H1 (cell line): ENCODE measurements at regions not wholly inside any gene's neighbourhood (a gene's known extent, or its start where the extent isn't known, plus 50 kb on each side); places are given as distances from the start of the nearest gene placed in this dataset.

Experiments used
- CTCF ChIA-PET: fragments of 300-600 bp; sonication (Branson Sonifier 250); formaldehyde crosslinking; loops from one replicate; lab custom pipeline; 2021; ENCODE audit not compliant: partially characterized antibody; lab: Charles Lee
- POLR2A ChIA-PET: fragments of 300-600 bp; sonication (Branson Sonifier 250); formaldehyde crosslinking; loops from one replicate; lab custom pipeline; 2021; ENCODE audit warnings: inconsistent platforms; ENCODE audit not compliant: partially characterized antibody; lab: Charles Lee
- DNase-seq, 2 experiments: peaks; one replicate each; pipeline versions ENCODE4 v3.0.0 to v3.0.0-alpha.2; 2010 to 2022; ENCODE audit warnings: low spot score in 2 of 2, low read depth in 1 of 2, mixed read lengths in 1 of 2
- FAIRE-seq: peaks from 2 replicates; lab custom pipeline; 2011; peaks lifted over from hg19 to GRCh38; lab: Jason Lieb, UNC
- H2AFZ ChIP-seq: 2 replicates; pipeline ENCODE4 v1.8.1; 2012; ENCODE audit warnings: low read length, inconsistent platforms
- H2AK5ac ChIP-seq: 2 replicates; pipeline ENCODE4 v1.6.1; 2013; ENCODE audit warnings: low read depth, low read length
- H2BK120ac ChIP-seq: replicated peaks from 2 replicates; pipeline ENCODE3; 2013; ENCODE audit warnings: low read depth, low read length, inconsistent platforms
- H2BK12ac ChIP-seq: 2 replicates; pipeline ENCODE4 v1.6.1; 2013; ENCODE audit warnings: low read depth, low read length
- H2BK15ac ChIP-seq: 2 replicates; pipeline ENCODE4 v1.6.1; 2013; ENCODE audit warnings: low read length
- H2BK20ac ChIP-seq: 2 replicates; pipeline ENCODE4 v1.6.1; 2013; ENCODE audit warnings: low read length
- H2BK5ac ChIP-seq: 2 replicates; pipeline ENCODE4 v1.6.1; 2013; ENCODE audit warnings: low read depth, low read length
- H3K14ac ChIP-seq: 2 replicates; pipeline ENCODE4 v1.6.1; 2013; ENCODE audit warnings: inconsistent platforms; ENCODE audit not compliant: insufficient read length
- H3K18ac ChIP-seq: 2 replicates; pipeline ENCODE4 v1.6.1; 2013; ENCODE audit warnings: low read length; ENCODE audit errors: extremely low read depth
- H3K23ac ChIP-seq: 2 replicates; pipeline ENCODE4 v1.6.1; 2013; ENCODE audit warnings: inconsistent platforms; ENCODE audit not compliant: insufficient read length
- H3K23me2 ChIP-seq: 2 replicates; pipeline ENCODE4 v1.6.1; 2013; ENCODE audit warnings: low read depth, low read length
- H3K27ac ChIP-seq: 2 replicates; pipeline ENCODE4 v1.6.1; 2011; ENCODE audit warnings: low read depth, low read length, inconsistent platforms
- H3K27me3 ChIP-seq, 4 experiments: replicated peaks in 1 of 4; 1 replicate in 1 of 4; 2 replicates in 3 of 4; pipeline versions ENCODE4 v1.6.1 to v1.8.1; 2011 to 2013; ENCODE audit warnings: low read length in 3 of 4, mild to moderate bottlenecking in 3 of 4, inconsistent platforms in 2 of 4, mixed read lengths in 2 of 4, moderate library complexity in 1 of 4; ENCODE audit not compliant: control insufficient read depth in 3 of 4, insufficient read depth in 3 of 4; ENCODE audit errors: extremely low read depth in 1 of 4
- H3K36me3 ChIP-seq, 4 experiments: 2 replicates each; pipeline versions ENCODE4 v1.6.1 to v1.8.1; 2011 to 2013; ENCODE audit warnings: mild to moderate bottlenecking in 4 of 4, low read length in 3 of 4, moderate library complexity in 2 of 4, control low read depth in 1 of 4, inconsistent platforms in 1 of 4; ENCODE audit not compliant: insufficient read depth in 4 of 4, control insufficient read depth in 2 of 4
- H3K4ac ChIP-seq: replicated peaks from 2 replicates; pipeline ENCODE3; 2013; ENCODE audit warnings: low read length, low read depth, mixed read lengths, inconsistent platforms; ENCODE audit not compliant: insufficient read length
- H3K4me1 ChIP-seq, 4 experiments: replicated peaks in 1 of 4; 1 replicate in 1 of 4; 2 replicates in 3 of 4; pipeline versions ENCODE4 v1.6.1 to v1.8.1; 2011 to 2013; ENCODE audit warnings: low read length in 3 of 4, inconsistent platforms in 2 of 4, mixed read lengths in 1 of 4; ENCODE audit not compliant: insufficient read depth in 4 of 4, control insufficient read depth in 3 of 4
- H3K4me2 ChIP-seq, 2 experiments: 2 replicates each; pipeline versions ENCODE4 v1.6.1 to v1.8.1; 2011 to 2013; ENCODE audit warnings: low read depth in 2 of 2, low read length in 2 of 2, control low read depth in 1 of 2, inconsistent platforms in 1 of 2, mild to moderate bottlenecking in 1 of 2; ENCODE audit not compliant: insufficient read depth in 1 of 2
- H3K4me3 ChIP-seq, 4 experiments: fragments of 200-600, 300-600 bp in 1 of 4; sonication (generic), shearing (Covaris generic), sonication (Bioruptor Twin) in 1 of 4; 2 replicates each; pipeline versions ENCODE4 v1.5.1 to v1.8.1; 2011 to 2016; ENCODE audit warnings: low read length in 4 of 4, low read depth in 3 of 4, control low read depth in 2 of 4, inconsistent platforms in 2 of 4, mild to moderate bottlenecking in 2 of 4, mixed read lengths in 1 of 4, moderate library complexity in 1 of 4; ENCODE audit not compliant: insufficient read depth in 2 of 4; ENCODE audit errors: extremely low read depth in 1 of 4
- H3K56ac ChIP-seq: replicated peaks from 2 replicates; pipeline ENCODE3; 2013; ENCODE audit warnings: low read depth, mild to moderate bottlenecking, mixed read lengths, low read length, inconsistent platforms; ENCODE audit not compliant: insufficient read length
- H3K79me1 ChIP-seq: 2 replicates; pipeline ENCODE4 v1.6.1; 2013; ENCODE audit warnings: low read depth, low read length, control low read depth
- H3K79me2 ChIP-seq, 2 experiments: 2 replicates each; pipeline versions ENCODE4 v1.6.1 to v1.8.1; 2012 to 2013; ENCODE audit warnings: low read length in 2 of 2, mild to moderate bottlenecking in 2 of 2, inconsistent platforms in 1 of 2; ENCODE audit not compliant: insufficient read depth in 2 of 2, control insufficient read depth in 1 of 2
- H3K9ac ChIP-seq, 4 experiments: replicated peaks in 1 of 4; 1 replicate in 1 of 4; 2 replicates in 3 of 4; pipeline versions ENCODE4 v1.6.1 to v1.8.1; 2011 to 2013; ENCODE audit warnings: low read depth in 3 of 4, low read length in 3 of 4, control low read depth in 2 of 4, mild to moderate bottlenecking in 2 of 4, moderate library complexity in 2 of 4, inconsistent platforms in 1 of 4; ENCODE audit errors: extremely low read depth in 1 of 4
- H3K9me3 ChIP-seq, 2 experiments: 2 replicates each; pipeline versions ENCODE4 v1.6.1 to v1.8.1; 2012 to 2013; ENCODE audit warnings: mild to moderate bottlenecking in 2 of 2, moderate library complexity in 2 of 2, control low read depth in 1 of 2, inconsistent platforms in 1 of 2, low read depth in 1 of 2, low read length in 1 of 2, mixed read lengths in 1 of 2; ENCODE audit not compliant: insufficient read depth in 2 of 2
- H4K20me1 ChIP-seq, 2 experiments: replicated peaks in 1 of 2; 2 replicates each; pipeline versions ENCODE3 to v1.8.1; 2011 to 2013; ENCODE audit warnings: inconsistent platforms in 2 of 2, low read length in 2 of 2, mild to moderate bottlenecking in 1 of 2; ENCODE audit not compliant: insufficient read depth in 2 of 2, control insufficient read depth in 1 of 2
- H4K5ac ChIP-seq: 2 replicates; pipeline ENCODE4 v1.6.1; 2013; ENCODE audit warnings: low read length, low read depth, mixed read lengths, inconsistent platforms; ENCODE audit not compliant: insufficient read length
- H4K8ac ChIP-seq: 2 replicates; pipeline ENCODE4 v1.8.0; 2013; ENCODE audit warnings: mild to moderate bottlenecking, moderate library complexity, low read length, inconsistent platforms; ENCODE audit not compliant: insufficient read depth; ENCODE audit errors: extremely low read depth
- H4K91ac ChIP-seq: replicated peaks from 2 replicates; pipeline ENCODE3; 2013; ENCODE audit warnings: low read length, mixed read lengths, inconsistent platforms; ENCODE audit not compliant: insufficient read length
- JUN ChIP-seq: IDR thresholded peaks from 2 replicates; pipeline ENCODE4 v1.6.1; 2011; ENCODE audit warnings: low read depth, mild to moderate bottlenecking, improper control_type of control experiment, low read length
- MAX ChIP-seq: IDR thresholded peaks from 2 replicates; pipeline ENCODE4 v1.6.1; 2012; ENCODE audit warnings: inconsistent platforms
- SAP30 ChIP-seq: fragments of 300-600 bp; sonication (generic); IDR thresholded peaks from 2 replicates; pipeline ENCODE4 v1.7.1; 2012; ENCODE audit warnings: low read length, moderate library complexity, mild to moderate bottlenecking, inconsistent platforms; ENCODE audit not compliant: insufficient read depth, insufficient replicate concordance
- WGBS, 2 experiments: shearing (Covaris generic) in 1 of 2; methylation state at CpG; one replicate each; pipeline versions ENCODE4 v1.1.6 to v1.1.7; 2013 to 2015; ENCODE audit warnings: low lambda C conversion rate in 2 of 2, mixed read lengths in 2 of 2, inconsistent platforms in 1 of 2, low coverage in 1 of 2, missing lambda C conversion rate in 1 of 2; ENCODE audit not compliant: insufficient replicate concordance in 2 of 2, insufficient coverage in 1 of 2, insufficient read length in 1 of 2; ENCODE audit errors: extremely low coverage in 1 of 2, missing lambda C conversion rate in 1 of 2; 5-methylcytosine and 5-hydroxymethylcytosine counted together

DNA sequence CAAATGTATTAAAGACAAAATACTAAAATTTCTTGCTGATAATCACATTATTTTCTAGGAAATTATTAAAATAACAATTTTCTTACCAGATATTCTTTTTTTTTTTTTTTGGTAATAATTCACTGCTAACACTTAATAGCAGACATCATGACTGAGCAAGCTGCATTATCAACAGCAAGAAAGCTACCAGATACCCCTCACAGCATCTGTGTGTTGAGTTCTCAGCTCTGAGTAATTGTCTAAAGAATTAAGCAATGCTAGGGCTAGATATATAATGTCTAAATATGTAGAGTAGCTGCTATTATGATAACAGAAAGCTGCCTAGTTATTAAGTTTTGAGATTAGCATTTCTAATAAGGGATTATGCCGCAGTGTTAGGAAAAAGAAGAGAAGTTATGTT, 754.3 kb upstream of the PKDCC start:
- Histone ChIP-seq H3K4ac (no peak overlapping the region), H2BK15ac (no peak overlapping the region), H3K9me3 (no peaks in the 10 kb centered on the region), H3K36me3 (no peaks in the 10 kb centered on the region), H3K79me2 (no peaks in the 10 kb centered on the region), H3K18ac (no peak overlapping the region), H4K91ac (no peak overlapping the region), H4K20me1 (no peaks in the 10 kb centered on the region), H3K9ac (no peak overlapping the region), H3K23ac (no peak overlapping the region), H3K4me3 (no peak overlapping the region), H2AK5ac (no peak overlapping the region), H3K56ac (no peak overlapping the region), H2BK5ac (no peak overlapping the region), H3K4me2 (no peak overlapping the region), H2BK120ac (no peak overlapping the region), H3K23me2 (no peaks in the 10 kb centered on the region), H2BK12ac (no peak overlapping the region), H3K79me1 (no peaks in the 10 kb centered on the region), H3K27me3 (no peaks in the 10 kb centered on the region), H4K5ac (no peak overlapping the region), H3K27ac (no peak overlapping the region), H4K8ac (no peak overlapping the region), H2BK20ac (no peak overlapping the region), H3K4me1 (no peaks in the 10 kb centered on the region), H2AFZ (no peak overlapping the region), H3K14ac (no peak overlapping the region)
- FAIRE-seq (no peak), DNase-seq (no peak)
- ChIA-PET CTCF (interaction anchor here (0.7 kb wide), 1 partner anchor 406 kb away, joined by 3 read pairs; no protein-coding TSS in a partner anchor), POLR2A (no interaction called here)
- WGBS, 2 experiments, result 89% methylated on average over 1 of the region's 1 CpG; no CpG with 5 or more reads in 1 of the 2 experiments
- no peak for TF ChIP-seq SAP30
- TF ChIP-seq JUN, result no peak
- TF ChIP-seq MAX, result no peak
